HEK293T (cell line): ENCODE measurements at regions not wholly inside any gene's neighbourhood (a gene's known extent, or its start where the extent isn't known, plus 50 kb on each side); places are given as distances from the start of the nearest gene placed in this dataset.

ENCODE experiments used
- BHLHE40 ChIP-seq: fragments of 450-650 bp; IDR thresholded peaks from 2 replicates; pipeline ENCODE4 v1.6.1; 2016; ENCODE audit warnings: mild to moderate bottlenecking, moderate library complexity, borderline replicate concordance
- CTBP1 ChIP-seq: fragments of 450-650 bp; IDR thresholded peaks from 2 replicates; pipeline ENCODE4 v1.6.1; 2016; ENCODE audit warnings: borderline replicate concordance
- ELF4 ChIP-seq: fragments of 450-650 bp; IDR thresholded peaks from 2 replicates; pipeline ENCODE4 v1.6.1; 2017; ENCODE audit warnings: antibody characterized with exemption
- FOXA1 ChIP-seq: fragments of 450-650 bp; IDR thresholded peaks from 2 replicates; pipeline ENCODE4 v1.6.1; 2016; ENCODE audit warnings: mild to moderate bottlenecking
- FOXK2 ChIP-seq: fragments of 450-650 bp; IDR thresholded peaks from 2 replicates; pipeline ENCODE4 v1.6.1; 2016; ENCODE audit warnings: mild to moderate bottlenecking
- FOXM1 ChIP-seq: fragments of 450-650 bp; IDR thresholded peaks from 2 replicates; pipeline ENCODE4 v1.6.1; 2017; ENCODE audit warnings: mild to moderate bottlenecking, borderline replicate concordance
- HDGF ChIP-seq: fragments of 450-650 bp; IDR thresholded peaks from 2 replicates; pipeline ENCODE4 v1.6.1; 2017; ENCODE audit warnings: antibody characterized with exemption, borderline replicate concordance
- L3MBTL2 ChIP-seq: fragments of 450-650 bp; conservative IDR thresholded peaks from 2 replicates; pipeline ENCODE4 v1.6.1; 2016; ENCODE audit warnings: mild to moderate bottlenecking
- NFRKB ChIP-seq: fragments of 450-650 bp; IDR thresholded peaks from 2 replicates; pipeline ENCODE4 v1.6.1; 2016; ENCODE audit warnings: mild to moderate bottlenecking, moderate library complexity
- SP1 ChIP-seq: fragments of 450-650 bp; IDR thresholded peaks from 2 replicates; pipeline ENCODE4 v1.6.1; 2017
- SUZ12 ChIP-seq: fragments of 450-650 bp; IDR thresholded peaks from 2 replicates; pipeline ENCODE4 v1.6.1; 2016; ENCODE audit warnings: mild to moderate bottlenecking
- TARDBP ChIP-seq: fragments of 450-650 bp; IDR thresholded peaks from 2 replicates; pipeline ENCODE4 v1.6.1; 2016

DNA sequence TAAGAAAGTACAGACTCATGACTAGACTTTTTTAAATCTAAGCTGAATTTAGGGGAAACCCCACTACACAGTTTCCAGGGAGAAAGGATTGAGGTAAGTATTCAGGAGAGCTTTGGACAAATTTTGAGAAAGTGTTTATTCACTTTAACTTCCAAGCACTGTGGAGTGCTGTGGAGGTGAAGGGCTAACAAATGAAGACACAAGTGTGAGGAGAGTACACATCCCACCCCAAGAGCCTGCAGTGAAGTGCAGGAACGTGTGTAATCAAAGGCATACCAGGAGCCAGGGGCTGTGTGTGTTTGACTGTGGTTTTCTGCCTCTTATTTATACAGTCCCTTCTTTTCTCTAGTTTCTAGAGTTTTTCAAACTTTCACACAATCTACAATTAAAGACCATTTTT, 118.3 kb downstream of the CMPK2 start:
- TF ChIP-seq FOXM1 (no peak), TARDBP (no peak), SUZ12 (no peak), NFRKB (no peak), SP1 (no peak), BHLHE40 (no peak), HDGF (no peak), FOXK2 (no peak), FOXA1 (no peak), CTBP1 (no peak), ELF4 (no peak), L3MBTL2 (no peak)
